ENCODE measurements at regions not wholly inside any gene's neighbourhood (a gene's known extent, or its start where the extent isn't known, plus 50 kb on each side); places are given as distances from the start of the nearest gene placed in this dataset.

GRCh38 chr10:107497024-107497423, 332.5 kb upstream of the SORCS1 start:
- Histone ChIP-seq H3K9me3 (no peaks in the 10 kb centered on the region), H3K27ac (no peak overlapping the region), H3K27me3 (no peaks in the 10 kb centered on the region), H3K4me3 (no peak overlapping the region), H3K36me3 (no peaks in the 10 kb centered on the region), H3K4me1 (no peaks in the 10 kb centered on the region)
- WGBS, 4 donors = 55 to 65% (median 61%) methylated on average over 3 of the region's 3 CpGs
- DNase-seq = no peak
- ATAC-seq = no peak
- intact Hi-C loops (cut with DNase I) = no loop called here
- no peak for TF ChIP-seq POLR2A (IDR thresholded peaks at IDR 0.05)
- no peak for TF ChIP-seq CTCF (IDR thresholded peaks at IDR 0.05)

- TF ChIP-seq CTCF (IDR thresholded peaks at IDR 0.05) (no peak), POLR2A (IDR thresholded peaks at IDR 0.05) (no peak)
- ATAC-seq (no peak), DNase-seq (no peak)
- Histone ChIP-seq H3K36me3 (no peaks in the 10 kb centered on the region), H3K9me3 (no peaks in the 10 kb centered on the region), H3K4me3 (no peak overlapping the region), H3K4me1 (no peaks in the 10 kb centered on the region), H3K27ac (no peak overlapping the region), H3K27me3 (no peaks in the 10 kb centered on the region)
- WGBS, 4 donors = 56 to 85% (median 73%) methylated on average over 2 of the region's 2 CpGs
- intact Hi-C loops (cut with DNase I) = no loop called here
Observed at GRCh38 chr10:107496594-107496993, 332.1 kb upstream of the SORCS1 start.

- no peaks in the 10 kb centered on the region for H3K9me3 ChIP-seq
- DNase-seq = no peak
- H3K27ac ChIP-seq = no peak overlapping the region
- H3K27me3 ChIP-seq = no peaks in the 10 kb centered on the region
- intact Hi-C loops (cut with DNase I) = no loop called here
- no peak for ATAC-seq
- no peaks in the 10 kb centered on the region for H3K4me1 ChIP-seq
- TF ChIP-seq CTCF (IDR thresholded peaks at IDR 0.05) (no peak), POLR2A (IDR thresholded peaks at IDR 0.05) (no peak)
- 58 to 63% (median 62%) methylated on average over 1 of the region's 1 CpG for WGBS, 4 donors
- H3K4me3 ChIP-seq = no peak overlapping the region
- no peaks in the 10 kb centered on the region for H3K36me3 ChIP-seq
Observed at GRCh38 chr10:107492389-107492788, 327.9 kb upstream of the SORCS1 start.

- TF ChIP-seq CTCF (IDR thresholded peaks at IDR 0.05) (no peak), POLR2A (IDR thresholded peaks at IDR 0.05) (no peak)
- 66 to 97% (median 90%) methylated on average over 2 of the region's 2 CpGs for WGBS, 4 donors
- intact Hi-C loops (cut with DNase I) = no loop called here
- Histone ChIP-seq H3K9me3 (no peaks in the 10 kb centered on the region), H3K4me1 (no peaks in the 10 kb centered on the region), H3K27me3 (no peaks in the 10 kb centered on the region), H3K36me3 (no peaks in the 10 kb centered on the region), H3K27ac (no peak overlapping the region), H3K4me3 (no peak overlapping the region)
- DNase-seq = no peak
- no peak for ATAC-seq
Observed at GRCh38 chr10:107490389-107490788, 325.9 kb upstream of the SORCS1 start.

Data from heart left ventricle (tissue), 16 donors.